ENCODE measurements at regions not wholly inside any gene's neighbourhood (a gene's known extent, or its start where the extent isn't known, plus 50 kb on each side); places are given as distances from the start of the nearest gene placed in this dataset.

- H3K9ac ChIP-seq (ENCODE audit: low read length in 2 of 2) = no peak overlapping the region
- H3K4me3 ChIP-seq (ENCODE audit: low read length in 2 of 2) = no peak overlapping the region
- no peak overlapping the region for H3K27ac ChIP-seq (ENCODE audit: low read length)
- H3K4me1 ChIP-seq (ENCODE audit: control insufficient read depth, insufficient read depth, low read length) = no peaks in the 10 kb centered on the region
- H3K36me3 ChIP-seq (ENCODE audit: control insufficient read depth in 2 of 2, insufficient read depth in 2 of 2, low read length in 2 of 2) = no peaks in the 10 kb centered on the region
- peaks cover 0 to 5% of the 10 kb centered on the region in 2 donors for H3K9me3 ChIP-seq (ENCODE audit: control insufficient read depth in 2 of 2, low read length in 2 of 2)
- H3K27me3 ChIP-seq (ENCODE audit: control insufficient read depth in 1 of 2, insufficient read depth in 2 of 2, low read length in 2 of 2) = no peaks in the 10 kb centered on the region
Measured at GRCh38 chr16:51685498-51685897, 534.4 kb upstream of the SALL1 start.

GRCh38 chr16:51683882-51684281 is 532.8 kb upstream of the SALL1 start:
- H3K9ac ChIP-seq (ENCODE audit: low read length in 2 of 2) = no peak overlapping the region
- no peaks in the 10 kb centered on the region for H3K27me3 ChIP-seq (ENCODE audit: control insufficient read depth in 1 of 2, insufficient read depth in 2 of 2, low read length in 2 of 2)
- no peak overlapping the region for H3K4me3 ChIP-seq (ENCODE audit: low read length in 2 of 2)
- H3K27ac ChIP-seq (ENCODE audit: low read length) = no peak overlapping the region
- no peaks in the 10 kb centered on the region for H3K9me3 ChIP-seq (ENCODE audit: control insufficient read depth in 2 of 2, low read length in 2 of 2)
- H3K4me1 ChIP-seq (ENCODE audit: control insufficient read depth, insufficient read depth, low read length) = no peaks in the 10 kb centered on the region
- no peaks in the 10 kb centered on the region for H3K36me3 ChIP-seq (ENCODE audit: control insufficient read depth in 2 of 2, insufficient read depth in 2 of 2, low read length in 2 of 2)

- H3K36me3 ChIP-seq (ENCODE audit: control insufficient read depth in 2 of 2, insufficient read depth in 2 of 2, low read length in 2 of 2) = no peaks in the 10 kb centered on the region
- no peaks in the 10 kb centered on the region for H3K4me1 ChIP-seq (ENCODE audit: control insufficient read depth, insufficient read depth, low read length)
- no peak overlapping the region for H3K4me3 ChIP-seq (ENCODE audit: low read length in 2 of 2)
- no peaks in the 10 kb centered on the region for H3K27me3 ChIP-seq (ENCODE audit: control insufficient read depth in 1 of 2, insufficient read depth in 2 of 2, low read length in 2 of 2)
- no peak overlapping the region for H3K27ac ChIP-seq (ENCODE audit: low read length)
- peaks cover 0 to 3% of the 10 kb centered on the region in 2 donors for H3K9me3 ChIP-seq (ENCODE audit: control insufficient read depth in 2 of 2, low read length in 2 of 2)
- no peak overlapping the region for H3K9ac ChIP-seq (ENCODE audit: low read length in 2 of 2)
Measured at GRCh38 chr16:51682905-51683304, 531.8 kb upstream of the SALL1 start.

- Histone ChIP-seq H3K4me3 (ENCODE audit: low read length in 2 of 2) (no peak overlapping the region), H3K36me3 (ENCODE audit: control insufficient read depth in 2 of 2, insufficient read depth in 2 of 2, low read length in 2 of 2) (no peaks in the 10 kb centered on the region), H3K27me3 (ENCODE audit: control insufficient read depth in 1 of 2, insufficient read depth in 2 of 2, low read length in 2 of 2) (no peaks in the 10 kb centered on the region), H3K9ac (ENCODE audit: low read length in 2 of 2) (no peak overlapping the region), H3K4me1 (ENCODE audit: control insufficient read depth, insufficient read depth, low read length) (no peaks in the 10 kb centered on the region), H3K27ac (ENCODE audit: low read length) (no peak overlapping the region), H3K9me3 (ENCODE audit: control insufficient read depth in 2 of 2, low read length in 2 of 2) (peaks cover 0 to 3% of the 10 kb centered on the region in 2 donors)
Measured at GRCh38 chr16:51674615-51675014, 523.5 kb upstream of the SALL1 start.

- no peaks in the 10 kb centered on the region for H3K36me3 ChIP-seq (ENCODE audit: control insufficient read depth in 2 of 2, insufficient read depth in 2 of 2, low read length in 2 of 2)
- no peak overlapping the region for H3K9ac ChIP-seq (ENCODE audit: low read length in 2 of 2)
- H3K4me3 ChIP-seq (ENCODE audit: low read length in 2 of 2) = no peak overlapping the region
- H3K9me3 ChIP-seq (ENCODE audit: control insufficient read depth in 2 of 2, low read length in 2 of 2) = no peaks in the 10 kb centered on the region
- no peaks in the 10 kb centered on the region for H3K4me1 ChIP-seq (ENCODE audit: control insufficient read depth, insufficient read depth, low read length)
- no peaks in the 10 kb centered on the region for H3K27me3 ChIP-seq (ENCODE audit: control insufficient read depth in 1 of 2, insufficient read depth in 2 of 2, low read length in 2 of 2)
- H3K27ac ChIP-seq (ENCODE audit: low read length) = no peak overlapping the region
Measured at GRCh38 chr16:51670527-51670926, 519.5 kb upstream of the SALL1 start.

GRCh38 chr16:51666821-51667220 is 515.8 kb upstream of the SALL1 start:
- no peak overlapping the region for H3K9ac ChIP-seq (ENCODE audit: low read length in 2 of 2)
- H3K4me1 ChIP-seq (ENCODE audit: control insufficient read depth, insufficient read depth, low read length) = no peaks in the 10 kb centered on the region
- peaks cover 0 to 1% of the 10 kb centered on the region in 2 donors for H3K9me3 ChIP-seq (ENCODE audit: control insufficient read depth in 2 of 2, low read length in 2 of 2)
- no peak overlapping the region for H3K4me3 ChIP-seq (ENCODE audit: low read length in 2 of 2)
- H3K36me3 ChIP-seq (ENCODE audit: control insufficient read depth in 2 of 2, insufficient read depth in 2 of 2, low read length in 2 of 2) = no peaks in the 10 kb centered on the region
- H3K27me3 ChIP-seq (ENCODE audit: control insufficient read depth in 1 of 2, insufficient read depth in 2 of 2, low read length in 2 of 2) = no peaks in the 10 kb centered on the region
- no peak overlapping the region for H3K27ac ChIP-seq (ENCODE audit: low read length)

- Histone ChIP-seq H3K9me3 (ENCODE audit: control insufficient read depth in 2 of 2, low read length in 2 of 2) (peaks cover 0 to 1% of the 10 kb centered on the region in 2 donors), H3K9ac (ENCODE audit: low read length in 2 of 2) (no peak overlapping the region), H3K36me3 (ENCODE audit: control insufficient read depth in 2 of 2, insufficient read depth in 2 of 2, low read length in 2 of 2) (no peaks in the 10 kb centered on the region), H3K4me1 (ENCODE audit: control insufficient read depth, insufficient read depth, low read length) (no peaks in the 10 kb centered on the region), H3K27me3 (ENCODE audit: control insufficient read depth in 1 of 2, insufficient read depth in 2 of 2, low read length in 2 of 2) (no peaks in the 10 kb centered on the region), H3K4me3 (ENCODE audit: low read length in 2 of 2) (no peak overlapping the region), H3K27ac (ENCODE audit: low read length) (no peak overlapping the region)
Measured at GRCh38 chr16:51666074-51666473, 515.0 kb upstream of the SALL1 start.

GRCh38 chr16:51665436-51665998 is 514.4 kb upstream of the SALL1 start:
- no peak overlapping the region for H3K27ac ChIP-seq (ENCODE audit: low read length)

GRCh38 chr16:51658531-51658930 is 507.5 kb upstream of the SALL1 start:
- peaks cover 0 to 6% of the 10 kb centered on the region in 2 donors for H3K9me3 ChIP-seq (ENCODE audit: control insufficient read depth in 2 of 2, low read length in 2 of 2)
- H3K27me3 ChIP-seq (ENCODE audit: control insufficient read depth in 1 of 2, insufficient read depth in 2 of 2, low read length in 2 of 2) = no peaks in the 10 kb centered on the region
- H3K36me3 ChIP-seq (ENCODE audit: control insufficient read depth in 2 of 2, insufficient read depth in 2 of 2, low read length in 2 of 2) = no peaks in the 10 kb centered on the region
- H3K4me3 ChIP-seq (ENCODE audit: low read length in 2 of 2) = no peak overlapping the region
- no peak overlapping the region for H3K9ac ChIP-seq (ENCODE audit: low read length in 2 of 2)
- H3K4me1 ChIP-seq (ENCODE audit: control insufficient read depth, insufficient read depth, low read length) = no peaks in the 10 kb centered on the region
- no peak overlapping the region for H3K27ac ChIP-seq (ENCODE audit: low read length)

More at GRCh38 chr16:51665436-51665998, 514.4 kb upstream of the SALL1 start:
- Histone ChIP-seq H3K27me3 (ENCODE audit: control insufficient read depth in 1 of 2, insufficient read depth in 2 of 2, low read length in 2 of 2) (no peaks in the 10 kb centered on the region), H3K4me3 (ENCODE audit: low read length in 2 of 2) (no peak overlapping the region), H3K4me1 (ENCODE audit: control insufficient read depth, insufficient read depth, low read length) (no peaks in the 10 kb centered on the region), H3K36me3 (ENCODE audit: control insufficient read depth in 2 of 2, insufficient read depth in 2 of 2, low read length in 2 of 2) (no peaks in the 10 kb centered on the region), H3K9ac (ENCODE audit: low read length in 2 of 2) (no peak overlapping the region), H3K9me3 (ENCODE audit: control insufficient read depth in 2 of 2, low read length in 2 of 2) (peaks cover 0 to 1% of the 10 kb centered on the region in 2 donors)

GRCh38 chr16:51657848-51658247 is 506.8 kb upstream of the SALL1 start:
- Histone ChIP-seq H3K27me3 (ENCODE audit: control insufficient read depth in 1 of 2, insufficient read depth in 2 of 2, low read length in 2 of 2) (no peaks in the 10 kb centered on the region), H3K9ac (ENCODE audit: low read length in 2 of 2) (no peak overlapping the region), H3K4me1 (ENCODE audit: control insufficient read depth, insufficient read depth, low read length) (no peaks in the 10 kb centered on the region), H3K36me3 (ENCODE audit: control insufficient read depth in 2 of 2, insufficient read depth in 2 of 2, low read length in 2 of 2) (no peaks in the 10 kb centered on the region), H3K27ac (ENCODE audit: low read length) (no peak overlapping the region), H3K4me3 (ENCODE audit: low read length in 2 of 2) (no peak overlapping the region), H3K9me3 (ENCODE audit: control insufficient read depth in 2 of 2, low read length in 2 of 2) (peaks cover 0 to 6% of the 10 kb centered on the region in 2 donors)

- Histone ChIP-seq H3K9ac (ENCODE audit: low read length in 2 of 2) (no peak overlapping the region), H3K4me1 (ENCODE audit: control insufficient read depth, insufficient read depth, low read length) (no peaks in the 10 kb centered on the region), H3K4me3 (ENCODE audit: low read length in 2 of 2) (no peak overlapping the region), H3K27me3 (ENCODE audit: control insufficient read depth in 1 of 2, insufficient read depth in 2 of 2, low read length in 2 of 2) (no peaks in the 10 kb centered on the region), H3K36me3 (ENCODE audit: control insufficient read depth in 2 of 2, insufficient read depth in 2 of 2, low read length in 2 of 2) (no peaks in the 10 kb centered on the region), H3K27ac (ENCODE audit: low read length) (no peak overlapping the region), H3K9me3 (ENCODE audit: control insufficient read depth in 2 of 2, low read length in 2 of 2) (peaks cover 0 to 6% of the 10 kb centered on the region in 2 donors)
Measured at GRCh38 chr16:51655249-51655648, 504.2 kb upstream of the SALL1 start.

Data from stomach smooth muscle (tissue), 2 donors.